GM21717 (cell line): ENCODE measurements at regions not wholly inside any gene's neighbourhood (a gene's known extent, or its start where the extent isn't known, plus 50 kb on each side); places are given as distances from the start of the nearest gene placed in this dataset.

Experiments
- ATAC-seq: cut with Tn5 transposase; IDR thresholded peaks from one replicate; pipeline ENCODE4 v1.9.1; 2021; ENCODE audit warnings: mild to moderate bottlenecking, moderate library complexity; ENCODE audit not compliant: unreplicated experiment

GRCh38 chr3:148128136-148128535, 569.6 kb upstream of the AGTR1 start:
- ATAC-seq: no peak

GRCh38 chr3:148131990-148132638, 565.6 kb upstream of the AGTR1 start:
- ATAC-seq: no peak

- no peak for ATAC-seq
These were observed 560.9 kb upstream of the AGTR1 start for GRCh38 chr3:148136816-148137215.

- ATAC-seq: no peak
These were observed 551.5 kb upstream of the AGTR1 start for GRCh38 chr3:148146241-148146640.

GRCh38 chr3:148146947-148147826, 550.5 kb upstream of the AGTR1 start:
- ATAC-seq: no peak

- ATAC-seq: no peak
These were observed 549.8 kb upstream of the AGTR1 start for GRCh38 chr3:148147903-148148302.

- no peak for ATAC-seq
These were observed 548.1 kb upstream of the AGTR1 start for GRCh38 chr3:148149556-148149955.

- no peak for ATAC-seq
These were observed 547.6 kb upstream of the AGTR1 start for GRCh38 chr3:148150141-148150540.

- no peak for ATAC-seq
These were observed 539.5 kb upstream of the AGTR1 start for GRCh38 chr3:148158210-148158609.

GRCh38 chr3:148162132-148162531, 535.6 kb upstream of the AGTR1 start:
- ATAC-seq: no peak

GRCh38 chr3:148168347-148168746, 529.4 kb upstream of the AGTR1 start:
- ATAC-seq: no peak

- ATAC-seq: no peak
These were observed 523.9 kb upstream of the AGTR1 start for GRCh38 chr3:148173851-148174250.

- no peak for ATAC-seq
These were observed 522.5 kb upstream of the AGTR1 start for GRCh38 chr3:148175214-148175613.

GRCh38 chr3:148178503-148178902, 519.2 kb upstream of the AGTR1 start:
- no peak for ATAC-seq

- no peak for ATAC-seq
These were observed 512.9 kb upstream of the AGTR1 start for GRCh38 chr3:148184798-148185197.

- no peak for ATAC-seq
These were observed 510.8 kb upstream of the AGTR1 start for GRCh38 chr3:148186881-148187280.

- ATAC-seq: no peak
These were observed 510.4 kb upstream of the AGTR1 start for GRCh38 chr3:148187296-148187695.

- ATAC-seq: no peak
These were observed 507.2 kb upstream of the AGTR1 start for GRCh38 chr3:148190441-148190990.

GRCh38 chr3:148191966-148192365, 505.7 kb upstream of the AGTR1 start:
- no peak for ATAC-seq

GRCh38 chr3:148197061-148197460, 500.6 kb upstream of the AGTR1 start:
- no peak for ATAC-seq

GRCh38 chr3:148202386-148202785, 495.3 kb upstream of the AGTR1 start:
- ATAC-seq: no peak
